ENCODE measurements at regions not wholly inside any gene's neighbourhood (a gene's known extent, or its start where the extent isn't known, plus 50 kb on each side); places are given as distances from the start of the nearest gene placed in this dataset.
"Not testable (repeated sequence)": the region's sequence is repeated elsewhere in the genome, so short reads cannot be mapped to it uniquely, and the experiment has no call there.

DNA sequence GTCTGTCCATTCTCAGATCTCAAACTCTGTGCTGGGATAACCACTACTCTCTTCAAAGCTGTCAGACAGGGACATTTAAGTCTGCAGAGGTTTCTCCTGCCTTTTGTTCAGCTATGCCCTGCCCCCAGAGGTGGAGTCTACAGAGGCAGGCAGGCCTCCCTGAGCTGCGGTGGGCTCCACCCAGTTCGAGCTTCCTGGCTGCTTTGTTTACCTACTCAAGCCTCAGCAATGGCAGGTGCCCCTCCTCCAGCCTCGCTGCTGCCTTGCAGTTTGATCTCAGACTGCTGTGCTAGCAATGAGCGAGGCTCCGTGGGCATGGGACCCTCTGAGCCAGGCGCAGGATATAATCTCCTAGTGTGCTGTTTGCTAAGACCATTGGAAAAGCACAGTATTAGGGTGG lies 53.1 kb upstream of the HUNK start:
- not testable (repeated sequence) for H3K27ac ChIP-seq; H3K27me3 ChIP-seq; H3K36me3 ChIP-seq; H3K4me3 ChIP-seq; H3K4me1 ChIP-seq; H3K9me3 ChIP-seq; DNase-seq (ENCODE audit: low spot score in 2 of 2)
- 82 to 90% methylated on average over 6 of the region's 6 CpGs for WGBS, 2 donors

DNA sequence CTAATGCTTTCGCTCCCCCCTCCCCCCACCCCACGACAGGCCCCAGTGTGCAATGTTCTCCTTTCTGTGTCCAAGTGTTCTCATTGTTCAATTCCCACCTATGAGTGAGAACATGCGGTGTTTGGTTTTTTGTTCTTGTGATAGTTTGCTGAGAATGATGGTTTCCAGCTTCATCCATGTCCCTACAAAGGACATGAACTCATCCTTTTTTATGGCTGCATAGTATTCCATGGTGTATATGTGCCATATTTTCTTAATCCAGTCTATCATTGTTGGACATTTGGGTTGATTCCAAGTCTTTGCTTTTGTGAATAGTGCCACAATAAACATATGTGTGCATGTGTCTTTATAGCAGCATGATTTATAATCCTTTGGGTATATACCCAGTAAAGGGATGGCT lies 58.5 kb upstream of the HUNK start:
- not testable (repeated sequence) for DNase-seq (ENCODE audit: low spot score in 2 of 2); H3K4me1 ChIP-seq; H3K27ac ChIP-seq; H3K9me3 ChIP-seq; H3K36me3 ChIP-seq; H3K4me3 ChIP-seq; H3K27me3 ChIP-seq
- WGBS, 2 donors, result 94 to 96% methylated on average over 3 of the region's 3 CpGs

DNA sequence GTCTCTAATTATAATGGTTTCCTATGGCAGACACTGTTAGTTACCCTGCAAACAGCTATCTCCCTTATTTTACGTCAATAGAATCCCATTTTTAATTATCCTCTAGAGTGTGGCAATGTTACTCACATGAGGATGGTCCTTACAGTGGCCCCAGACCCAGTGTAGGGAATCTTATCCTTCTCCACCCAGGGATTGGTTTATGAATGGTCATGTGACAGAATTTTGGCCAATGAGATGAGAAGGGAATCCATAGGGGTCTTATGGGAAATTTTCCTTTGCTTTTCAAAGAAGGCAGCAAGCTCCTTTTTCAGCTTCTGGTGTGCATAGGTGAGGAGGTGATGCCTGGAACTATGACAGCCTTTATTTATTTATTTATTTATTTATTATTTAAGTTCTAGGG lies 59.0 kb upstream of the HUNK start:
- Histone ChIP-seq H3K4me1 (no peaks in the 10 kb centered on the region), H3K27me3 (no peaks in the 10 kb centered on the region), H3K4me3 (no peak overlapping the region), H3K9me3 (peaks cover 0 to 6% (median 0%) of the 10 kb centered on the region in 4 donors), H3K36me3 (no peaks in the 10 kb centered on the region), H3K27ac (no peak overlapping the region)
- 87 to 92% methylated on average over 1 of the region's 1 CpG for WGBS, 2 donors
- TF ChIP-seq POLR2A (IDR thresholded peaks at IDR 0.05) (no peak), EP300 (IDR thresholded peaks at IDR 0.05) (no peak)
- TF ChIP-seq, protein P1, sequence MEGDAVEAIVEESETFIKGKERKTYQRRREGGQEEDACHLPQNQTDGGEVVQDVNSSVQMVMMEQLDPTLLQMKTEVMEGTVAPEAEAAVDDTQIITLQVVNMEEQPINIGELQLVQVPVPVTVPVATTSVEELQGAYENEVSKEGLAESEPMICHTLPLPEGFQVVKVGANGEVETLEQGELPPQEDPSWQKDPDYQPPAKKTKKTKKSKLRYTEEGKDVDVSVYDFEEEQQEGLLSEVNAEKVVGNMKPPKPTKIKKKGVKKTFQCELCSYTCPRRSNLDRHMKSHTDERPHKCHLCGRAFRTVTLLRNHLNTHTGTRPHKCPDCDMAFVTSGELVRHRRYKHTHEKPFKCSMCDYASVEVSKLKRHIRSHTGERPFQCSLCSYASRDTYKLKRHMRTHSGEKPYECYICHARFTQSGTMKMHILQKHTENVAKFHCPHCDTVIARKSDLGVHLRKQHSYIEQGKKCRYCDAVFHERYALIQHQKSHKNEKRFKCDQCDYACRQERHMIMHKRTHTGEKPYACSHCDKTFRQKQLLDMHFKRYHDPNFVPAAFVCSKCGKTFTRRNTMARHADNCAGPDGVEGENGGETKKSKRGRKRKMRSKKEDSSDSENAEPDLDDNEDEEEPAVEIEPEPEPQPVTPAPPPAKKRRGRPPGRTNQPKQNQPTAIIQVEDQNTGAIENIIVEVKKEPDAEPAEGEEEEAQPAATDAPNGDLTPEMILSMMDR (IDR thresholded peaks at IDR 0.05), result no peak
- no peak for DNase-seq (ENCODE audit: low spot score in 2 of 2)

GRCh38 chr21:31804008-31804394 lies 68.8 kb upstream of the HUNK start:
- no peak overlapping the region for H3K4me3 ChIP-seq
- H3K9me3 ChIP-seq, result no peaks in the 10 kb centered on the region
- no peak for TF ChIP-seq POLR2A (IDR thresholded peaks at IDR 0.05)
- TF ChIP-seq EP300 (IDR thresholded peaks at IDR 0.05), result no peak
- TF ChIP-seq, protein P1 (IDR thresholded peaks at IDR 0.05), result no peak
- H3K27ac ChIP-seq, result no peak overlapping the region
- no peaks in the 10 kb centered on the region for H3K36me3 ChIP-seq
- 52 to 55% methylated on average over 5 of the region's 5 CpGs for WGBS, 2 donors
- no peak for DNase-seq (ENCODE audit: low spot score in 2 of 2)
- peaks cover 0 to under 1% (median 0%) of the 10 kb centered on the region in 4 donors for H3K4me1 ChIP-seq
- H3K27me3 ChIP-seq, result no peaks in the 10 kb centered on the region

- DNase-seq (ENCODE audit: low spot score in 2 of 2), result no peak
- H3K27ac ChIP-seq, result no peak overlapping the region
- H3K4me3 ChIP-seq, result no peak overlapping the region
- H3K27me3 ChIP-seq, result no peaks in the 10 kb centered on the region
- H3K36me3 ChIP-seq, result no peaks in the 10 kb centered on the region
- no peaks in the 10 kb centered on the region for H3K9me3 ChIP-seq
- peaks cover 0 to 5% (median 0%) of the 10 kb centered on the region in 4 donors for H3K4me1 ChIP-seq
- WGBS, 2 donors, result 77 to 79% methylated on average over 20 of the region's 20 CpGs
- TF ChIP-seq, protein P1 (IDR thresholded peaks at IDR 0.05), result no peak
- no peak for TF ChIP-seq EP300 (IDR thresholded peaks at IDR 0.05)
- no peak for TF ChIP-seq POLR2A (IDR thresholded peaks at IDR 0.05)
Measured at GRCh38 chr21:31803039-31804007, 69.5 kb upstream of the HUNK start.

GRCh38 chr21:31802331-31802730 lies 70.4 kb upstream of the SCAF4 start:
- no peaks in the 10 kb centered on the region for H3K27me3 ChIP-seq
- H3K9me3 ChIP-seq, result no peaks in the 10 kb centered on the region
- H3K4me1 ChIP-seq, result peaks cover 0 to 5% (median 0%) of the 10 kb centered on the region in 4 donors
- no peak overlapping the region for H3K4me3 ChIP-seq
- no peak for DNase-seq (ENCODE audit: low spot score in 2 of 2)
- TF ChIP-seq, protein P1 (IDR thresholded peaks at IDR 0.05), result no peak
- TF ChIP-seq EP300 (IDR thresholded peaks at IDR 0.05) (no peak), POLR2A (IDR thresholded peaks at IDR 0.05) (no peak)
- H3K36me3 ChIP-seq, result no peaks in the 10 kb centered on the region
- H3K27ac ChIP-seq, result no peak overlapping the region
- WGBS, 2 donors, result 28 to 30% methylated on average over 7 of the region's 7 CpGs
